Stomach smooth muscle (tissue), 2 donors: ENCODE measurements at regions not wholly inside any gene's neighbourhood (a gene's known extent, or its start where the extent isn't known, plus 50 kb on each side); places are given as distances from the start of the nearest gene placed in this dataset.
A peak's percentile ranks its signal among the peaks of the same experiment; 100 is the strongest.

ENCODE experiments used
- H3K27ac ChIP-seq: one replicate; pipeline ENCODE4 v1.7.0; 2013; ENCODE audit warnings: mild to moderate bottlenecking, low read length, inconsistent platforms
- H3K27me3 ChIP-seq, 2 donors: one replicate each; pipeline ENCODE4 v1.7.0; 2013; ENCODE audit warnings: low read length in 2 of 2; ENCODE audit not compliant: insufficient read depth in 2 of 2, control insufficient read depth in 1 of 2
- H3K36me3 ChIP-seq, 2 donors: one replicate each; pipeline ENCODE4 v1.7.0; 2013; ENCODE audit warnings: low read length in 2 of 2; ENCODE audit not compliant: control insufficient read depth in 2 of 2, insufficient read depth in 2 of 2
- H3K4me1 ChIP-seq: one replicate; pipeline ENCODE4 v1.7.0; 2013; ENCODE audit warnings: low read length; ENCODE audit not compliant: control insufficient read depth, insufficient read depth
- H3K4me3 ChIP-seq, 2 donors: one replicate each; pipeline ENCODE4 v1.7.0; 2013; ENCODE audit warnings: low read length in 2 of 2
- H3K9ac ChIP-seq, 2 donors: one replicate each; pipeline ENCODE4 v1.7.0; 2013; ENCODE audit warnings: low read length in 2 of 2, mild to moderate bottlenecking in 1 of 2
- H3K9me3 ChIP-seq, 2 donors: one replicate each; pipeline ENCODE4 v1.7.0; 2013; ENCODE audit warnings: low read length in 2 of 2; ENCODE audit not compliant: control insufficient read depth in 2 of 2
- donor health status: healthy.
- donor health status: Pancreatic carcinoma.

DNA sequence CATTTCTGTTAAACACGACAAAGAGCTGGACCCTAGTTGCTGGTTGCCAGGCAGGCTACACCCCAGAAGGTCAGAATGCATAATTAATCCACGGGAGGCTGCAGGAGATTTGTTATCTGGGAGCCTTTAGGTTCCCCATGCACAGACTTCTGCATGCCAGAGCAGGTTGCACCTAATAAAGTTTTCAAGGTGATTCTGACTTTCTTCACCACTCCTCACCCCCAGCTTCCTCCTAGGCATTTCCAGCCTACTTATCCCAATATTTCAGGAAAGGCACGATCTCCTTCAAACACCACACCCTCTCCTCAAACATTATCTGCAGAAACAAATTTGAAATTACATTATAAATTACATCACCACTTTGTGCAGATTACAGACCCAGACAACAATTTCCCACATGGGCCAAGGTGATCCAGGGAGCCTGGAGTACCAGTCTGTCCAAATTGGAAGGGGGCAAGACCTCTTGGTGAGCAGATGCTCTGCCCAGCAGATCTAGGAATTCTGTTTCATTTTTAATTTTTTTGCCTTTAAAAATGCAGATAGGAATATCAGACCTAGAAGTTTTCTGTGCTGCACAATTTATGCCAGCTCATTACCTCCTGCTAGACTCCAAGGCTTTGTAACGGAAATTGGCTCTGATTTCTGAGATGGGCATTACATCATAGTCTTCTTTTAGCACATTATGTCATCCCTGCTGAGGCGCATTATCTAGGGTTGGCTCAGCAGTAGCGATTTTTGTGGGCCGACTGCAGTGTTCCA lies 363.4 kb upstream of the SLC30A5 start:
- Histone ChIP-seq H3K27ac (no peak overlapping the region), H3K9ac (peak overlapping the region in 1 of 2 donors; percentile 21), H3K4me3 (peak overlapping the region; percentile 38 to 47), H3K27me3 (no peaks in the 10 kb centered on the region), H3K36me3 (no peaks in the 10 kb centered on the region), H3K4me1 (peaks cover 5% of the 10 kb centered on the region), H3K9me3 (no peaks in the 10 kb centered on the region)

DNA sequence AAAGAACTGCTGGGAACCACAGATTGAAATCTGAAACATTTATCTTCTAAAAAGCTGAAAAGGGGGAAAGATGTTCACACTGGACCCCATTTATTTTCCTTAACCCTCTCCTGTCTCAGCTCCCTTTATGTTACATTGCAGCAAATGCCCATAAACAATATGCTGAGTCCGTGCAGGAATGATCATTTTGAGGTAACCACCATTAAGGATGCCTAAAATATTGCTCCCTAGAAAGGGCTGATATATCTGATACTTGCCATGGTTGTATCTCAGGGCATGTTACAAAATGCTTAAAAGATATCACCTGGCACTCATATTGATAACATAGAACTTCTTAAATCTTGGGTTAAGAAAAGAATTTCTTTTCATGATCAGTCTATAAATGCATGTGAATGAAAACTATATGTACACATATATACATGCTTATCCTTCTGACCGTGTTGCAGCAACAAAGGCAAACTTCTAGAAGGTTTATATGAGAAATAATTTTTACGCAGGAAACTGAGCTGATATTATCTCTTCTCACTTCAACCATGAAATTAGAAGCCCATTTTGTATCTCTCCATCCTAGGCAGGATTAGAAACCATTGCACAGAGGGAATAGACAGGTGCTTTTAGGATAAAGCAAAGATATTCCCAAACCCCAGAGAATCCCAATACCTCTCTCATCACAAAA lies 362.7 kb upstream of the SLC30A5 start:
- no peak overlapping the region for H3K27ac ChIP-seq
- no peak overlapping the region for H3K4me3 ChIP-seq
- no peaks in the 10 kb centered on the region for H3K36me3 ChIP-seq
- H3K9me3 ChIP-seq: no peaks in the 10 kb centered on the region
- no peaks in the 10 kb centered on the region for H3K27me3 ChIP-seq
- H3K4me1 ChIP-seq: peaks cover 5% of the 10 kb centered on the region
- H3K9ac ChIP-seq: peak overlapping the region in 1 of 2 donors; percentile 21

DNA sequence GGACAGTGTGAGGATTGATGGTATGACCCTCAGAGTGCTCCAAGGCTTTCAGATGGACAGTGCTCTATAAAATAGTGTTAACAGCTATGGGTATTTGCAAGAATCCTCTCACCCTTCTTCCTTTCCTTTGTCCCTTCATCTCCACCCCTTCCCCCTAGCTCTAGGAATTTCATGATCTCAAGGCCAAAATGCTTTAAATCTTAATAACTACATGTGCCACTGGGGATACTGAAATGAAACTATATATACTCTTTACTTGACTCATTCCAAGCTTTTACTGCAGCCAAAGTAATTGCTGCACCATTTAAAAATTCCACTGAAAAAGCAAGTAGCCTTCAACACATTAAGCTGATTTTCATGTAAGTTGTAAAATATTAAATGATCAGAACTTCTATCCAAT lies 361.6 kb upstream of the SLC30A5 start:
- Histone ChIP-seq H3K27me3 (no peaks in the 10 kb centered on the region), H3K4me1 (peaks cover 5% of the 10 kb centered on the region), H3K9me3 (no peaks in the 10 kb centered on the region), H3K9ac (no peak overlapping the region), H3K36me3 (no peaks in the 10 kb centered on the region), H3K27ac (no peak overlapping the region), H3K4me3 (no peak overlapping the region)

DNA sequence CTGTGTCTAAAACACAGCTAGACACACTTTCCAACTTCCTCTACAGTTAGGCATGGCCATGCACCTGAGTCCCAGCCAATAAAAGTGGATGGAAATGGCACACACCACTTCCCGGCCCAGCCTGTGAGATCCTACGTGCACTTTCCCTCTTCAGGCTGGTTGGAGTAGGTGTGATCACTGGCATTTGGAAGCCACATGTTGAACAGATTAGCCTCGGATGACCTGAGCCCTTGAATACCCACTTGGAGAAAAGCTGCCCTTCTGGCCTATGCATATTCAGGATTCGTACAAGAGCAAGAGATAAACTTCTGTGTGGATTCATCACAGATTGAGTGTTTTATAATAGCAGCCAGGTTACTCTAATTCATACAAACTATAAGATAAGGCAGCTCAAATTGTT lies 359.0 kb upstream of the SLC30A5 start:
- H3K4me1 ChIP-seq: peaks cover 5% of the 10 kb centered on the region
- H3K9me3 ChIP-seq: no peaks in the 10 kb centered on the region
- no peak overlapping the region for H3K4me3 ChIP-seq
- no peaks in the 10 kb centered on the region for H3K36me3 ChIP-seq
- H3K27ac ChIP-seq: no peak overlapping the region
- no peak overlapping the region for H3K9ac ChIP-seq
- no peaks in the 10 kb centered on the region for H3K27me3 ChIP-seq

DNA sequence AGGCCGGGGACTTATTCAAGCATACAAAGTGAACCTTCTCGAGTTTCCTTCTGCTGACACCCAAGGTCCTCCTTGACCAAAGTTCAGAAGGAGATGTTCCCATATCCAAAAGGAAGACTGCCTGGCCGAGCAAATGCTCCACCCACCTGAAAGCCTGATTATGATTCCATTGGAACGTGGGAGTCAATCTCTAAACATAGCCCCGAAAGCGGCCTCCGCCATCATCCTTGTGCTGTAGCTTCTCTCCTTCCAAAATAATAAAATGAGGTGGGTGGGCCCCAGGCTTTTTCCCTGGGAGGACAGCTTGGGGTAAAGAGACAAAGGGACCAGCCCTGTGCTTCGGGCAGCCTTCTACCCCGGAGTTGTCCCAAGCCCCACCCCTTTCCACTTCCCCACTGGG lies 355.6 kb upstream of the SLC30A5 start:
- no peaks in the 10 kb centered on the region for H3K4me1 ChIP-seq
- H3K9ac ChIP-seq: no peak overlapping the region
- H3K36me3 ChIP-seq: no peaks in the 10 kb centered on the region
- no peaks in the 10 kb centered on the region for H3K27me3 ChIP-seq
- H3K27ac ChIP-seq: no peak overlapping the region
- H3K4me3 ChIP-seq: no peak overlapping the region
- no peaks in the 10 kb centered on the region for H3K9me3 ChIP-seq

DNA sequence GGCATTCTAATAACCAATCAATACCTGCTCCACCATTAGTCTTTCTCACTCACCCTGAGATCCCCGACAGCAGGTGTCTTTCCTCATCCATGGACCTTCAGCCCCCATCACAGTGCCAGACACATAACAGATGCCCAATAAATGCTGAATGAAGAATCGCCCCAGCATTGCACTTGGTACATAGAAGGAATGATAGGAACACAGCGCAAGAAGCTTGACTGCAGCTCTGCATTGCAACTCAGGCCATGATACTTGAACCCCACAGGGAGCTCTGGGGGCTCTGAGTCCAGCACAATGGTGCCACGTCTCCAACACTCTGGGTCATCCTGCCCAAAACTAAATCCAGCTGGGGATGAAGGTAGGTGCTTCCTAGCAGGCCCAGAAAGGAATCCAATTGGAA lies 355.0 kb upstream of the SLC30A5 start:
- H3K4me1 ChIP-seq: no peaks in the 10 kb centered on the region
- H3K27ac ChIP-seq: no peak overlapping the region
- no peaks in the 10 kb centered on the region for H3K27me3 ChIP-seq
- no peaks in the 10 kb centered on the region for H3K36me3 ChIP-seq
- no peaks in the 10 kb centered on the region for H3K9me3 ChIP-seq
- no peak overlapping the region for H3K4me3 ChIP-seq
- H3K9ac ChIP-seq: no peak overlapping the region

DNA sequence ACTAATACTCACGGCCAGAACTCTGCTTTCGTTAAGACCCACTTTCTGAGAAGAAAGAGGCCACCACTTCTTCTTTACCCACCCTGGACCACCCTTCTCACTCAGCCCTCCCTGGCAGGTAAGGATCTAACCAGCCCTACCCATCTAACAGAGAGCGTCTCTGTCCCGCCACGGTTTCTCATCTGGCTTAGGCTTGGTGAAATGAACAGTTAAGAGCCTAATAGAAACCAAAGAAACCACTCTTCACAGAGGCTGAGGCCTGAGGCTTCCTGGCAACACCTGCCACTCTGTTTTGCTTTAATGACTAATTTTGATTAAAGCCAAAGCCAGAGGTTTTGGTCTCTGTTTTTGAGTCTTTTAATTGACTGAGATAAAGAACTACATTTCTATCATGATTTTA lies 354.1 kb upstream of the SLC30A5 start:
- Histone ChIP-seq H3K9ac (no peak overlapping the region), H3K36me3 (no peaks in the 10 kb centered on the region), H3K27me3 (no peaks in the 10 kb centered on the region), H3K9me3 (peaks cover 0 to under 1% of the 10 kb centered on the region in 2 donors), H3K4me3 (no peak overlapping the region), H3K4me1 (no peaks in the 10 kb centered on the region), H3K27ac (no peak overlapping the region)

DNA sequence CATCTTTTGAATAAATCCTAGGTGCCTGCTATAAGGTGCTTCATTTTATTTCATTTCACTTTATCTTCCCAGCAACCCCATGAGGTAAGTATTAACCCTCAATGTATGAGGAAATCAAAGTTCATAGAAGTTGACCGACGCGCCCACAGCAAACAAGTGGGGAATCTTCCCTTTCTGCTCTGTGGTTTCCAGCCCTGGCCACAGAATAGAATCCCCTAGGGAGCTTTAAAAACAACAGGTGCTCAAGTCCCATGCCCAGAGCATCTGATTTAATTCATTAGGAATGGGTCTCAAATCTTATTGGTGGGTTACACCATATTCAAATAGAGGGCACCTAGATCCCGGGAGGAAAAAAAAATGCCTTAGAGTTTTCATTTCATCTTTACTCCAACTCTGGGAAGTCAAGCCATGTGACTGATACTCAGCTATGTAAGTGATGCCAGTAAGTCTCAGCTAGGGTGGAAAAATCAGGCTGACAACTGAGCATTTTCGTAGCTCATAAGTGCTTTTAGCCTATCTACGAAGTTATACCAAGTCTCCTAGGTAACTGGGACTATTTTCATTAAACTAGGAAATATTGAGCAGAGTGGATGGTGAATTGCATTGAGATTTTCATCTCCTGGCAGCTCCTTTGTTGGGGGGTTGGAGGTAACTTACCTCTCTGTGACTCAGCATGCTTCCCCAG lies 353.4 kb upstream of the SLC30A5 start:
- H3K27me3 ChIP-seq: no peaks in the 10 kb centered on the region
- H3K9ac ChIP-seq: no peak overlapping the region
- peaks cover 0 to 5% of the 10 kb centered on the region in 2 donors for H3K9me3 ChIP-seq
- H3K36me3 ChIP-seq: no peaks in the 10 kb centered on the region
- no peak overlapping the region for H3K27ac ChIP-seq
- H3K4me1 ChIP-seq: no peaks in the 10 kb centered on the region
- H3K4me3 ChIP-seq: no peak overlapping the region

DNA sequence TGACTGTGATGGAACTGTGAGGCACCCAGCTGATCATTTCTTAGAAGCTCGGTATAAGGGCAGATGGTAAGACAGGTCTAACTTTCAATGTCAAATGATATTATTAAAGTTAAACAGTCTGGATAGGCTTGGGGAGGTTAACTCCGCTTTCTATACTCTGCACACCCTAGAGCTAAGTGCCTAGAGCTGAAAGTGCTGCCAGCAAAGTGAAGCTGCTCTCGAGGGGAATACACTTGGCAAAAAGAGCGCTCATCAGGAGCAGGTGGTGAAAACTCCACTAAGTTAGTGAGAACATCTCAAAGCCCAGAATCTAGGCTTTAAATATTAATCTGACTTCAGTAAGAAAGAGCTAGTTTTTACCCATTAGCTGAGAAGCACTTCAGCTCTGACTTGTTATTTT lies 349.6 kb upstream of the SLC30A5 start:
- Histone ChIP-seq H3K27me3 (no peaks in the 10 kb centered on the region), H3K27ac (no peak overlapping the region), H3K4me1 (no peaks in the 10 kb centered on the region), H3K4me3 (no peak overlapping the region), H3K9me3 (peaks cover 0 to 5% of the 10 kb centered on the region in 2 donors), H3K9ac (no peak overlapping the region), H3K36me3 (no peaks in the 10 kb centered on the region)

DNA sequence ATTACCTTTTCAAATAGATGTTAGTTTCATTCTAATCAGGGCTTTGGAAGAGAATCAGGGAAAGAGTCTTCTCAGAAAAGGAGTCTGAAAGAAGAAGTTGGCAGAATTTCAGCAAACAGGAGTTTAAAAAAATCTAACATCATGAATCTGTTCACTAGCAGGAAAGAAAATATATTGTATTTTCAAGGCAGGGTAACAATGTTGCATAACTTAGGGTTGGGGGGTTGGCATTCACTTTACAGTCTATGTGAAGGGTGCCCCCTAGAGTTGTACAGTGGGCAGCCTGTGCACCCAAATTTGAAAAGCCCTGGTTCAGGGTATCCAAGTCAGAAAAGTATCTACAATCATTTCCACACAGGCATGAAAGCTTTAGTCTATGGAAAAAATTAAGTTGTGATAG lies 348.4 kb upstream of the SLC30A5 start:
- Histone ChIP-seq H3K4me1 (no peaks in the 10 kb centered on the region), H3K9ac (no peak overlapping the region)

DNA sequence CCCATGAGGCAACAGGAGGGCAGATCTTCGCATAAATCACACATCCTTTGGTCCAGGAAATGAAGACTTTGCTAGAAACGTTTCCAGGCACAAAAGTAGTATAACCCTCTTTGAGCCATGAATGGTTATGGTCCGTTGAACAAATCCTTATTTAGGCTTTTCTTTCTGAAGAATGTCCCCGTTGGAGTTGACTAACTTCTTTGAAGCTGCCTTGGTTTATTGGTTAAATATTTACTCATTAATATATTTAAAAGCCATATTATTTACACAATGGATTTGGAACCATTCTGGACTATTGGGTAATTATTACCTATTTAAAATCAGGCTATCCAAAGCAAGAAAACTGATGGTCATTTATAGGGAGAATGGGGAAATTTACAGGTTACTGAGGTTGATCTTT lies 347.6 kb upstream of the SLC30A5 start:
- H3K4me1 ChIP-seq: no peaks in the 10 kb centered on the region
- H3K9ac ChIP-seq: no peak overlapping the region
- H3K27ac ChIP-seq: no peak overlapping the region
- no peaks in the 10 kb centered on the region for H3K27me3 ChIP-seq
- peaks cover 0 to 5% of the 10 kb centered on the region in 2 donors for H3K9me3 ChIP-seq
- H3K4me3 ChIP-seq: no peak overlapping the region
- H3K36me3 ChIP-seq: no peaks in the 10 kb centered on the region

More for the DNA sequence above, 348.4 kb upstream of the SLC30A5 start:
- Histone ChIP-seq H3K27me3 (no peaks in the 10 kb centered on the region), H3K4me3 (no peak overlapping the region), H3K36me3 (no peaks in the 10 kb centered on the region), H3K9me3 (peaks cover 0 to 5% of the 10 kb centered on the region in 2 donors), H3K27ac (no peak overlapping the region)
